Renal cortex interstitium (tissue), 11 donors: ENCODE measurements at regions not wholly inside any gene's neighbourhood (a gene's known extent, or its start where the extent isn't known, plus 50 kb on each side); places are given as distances from the start of the nearest gene placed in this dataset.
"Not testable (repeated sequence)": the region's sequence is repeated elsewhere in the genome, so short reads cannot be mapped to it uniquely, and the experiment has no call there.

Experiments used
- DNase-seq, 11 donors: peaks; one replicate each; pipeline ENCODE4 v3.0.0-alpha.2; 2013; ENCODE audit warnings: low read depth in 9 of 11, low spot score in 4 of 11; ENCODE audit errors: extremely low read depth in 1 of 11

GRCh38 chr2:82344670-82345069 is 2040.1 kb upstream of the LRRTM1 start:
- no peak for DNase-seq

- DNase-seq, result no peak
These were observed 2037.8 kb upstream of the LRRTM1 start for GRCh38 chr2:82342356-82342755.

GRCh38 chr2:82340578-82341053 is 2036.1 kb upstream of the LRRTM1 start:
- DNase-seq, result no peak

GRCh38 chr2:82339805-82340204 is 2035.3 kb upstream of the LRRTM1 start:
- DNase-seq, result no peak

GRCh38 chr2:82333697-82334096 is 2029.1 kb upstream of the LRRTM1 start:
- DNase-seq, result no peak

- peak in 1 of 11 donors; percentile 1 for DNase-seq
These were observed 2025.6 kb upstream of the LRRTM1 start for GRCh38 chr2:82330155-82330554.

GRCh38 chr2:82326180-82326767 is 2021.7 kb upstream of the LRRTM1 start:
- not testable (repeated sequence) for DNase-seq

GRCh38 chr2:82320296-82320695 is 2015.7 kb upstream of the LRRTM1 start:
- DNase-seq, result no peak

- peak in 3 of 11 donors; percentile 5 to 12 (median 10) for DNase-seq
These were observed 2012.5 kb upstream of the LRRTM1 start for GRCh38 chr2:82317012-82317411.

- no peak for DNase-seq
These were observed 2012.0 kb upstream of the LRRTM1 start for GRCh38 chr2:82316586-82316985.

GRCh38 chr2:82314836-82315472 is 2010.4 kb upstream of the LRRTM1 start:
- DNase-seq, result no peak

GRCh38 chr2:82307511-82307910 is 2003.0 kb upstream of the LRRTM1 start:
- no peak for DNase-seq

GRCh38 chr2:82301506-82301905 is 1997.0 kb upstream of the LRRTM1 start:
- no peak for DNase-seq

- no peak for DNase-seq
These were observed 1984.9 kb upstream of the LRRTM1 start for GRCh38 chr2:82289446-82289845.

GRCh38 chr2:82283075-82283474 is 1978.5 kb upstream of the LRRTM1 start:
- no peak for DNase-seq

GRCh38 chr2:82282111-82282882 is 1977.7 kb upstream of the LRRTM1 start:
- DNase-seq, result no peak

- DNase-seq, result no peak
These were observed 1974.8 kb upstream of the LRRTM1 start for GRCh38 chr2:82279367-82279766.

GRCh38 chr2:82278416-82278815 is 1973.9 kb upstream of the LRRTM1 start:
- DNase-seq, result no peak

GRCh38 chr2:82275599-82275998 is 1971.0 kb upstream of the LRRTM1 start:
- DNase-seq, result no peak

- DNase-seq, result no peak
These were observed 1963.9 kb upstream of the LRRTM1 start for GRCh38 chr2:82268446-82268845.
